HG03280 (cell line): ENCODE measurements at regions not wholly inside any gene's neighbourhood (a gene's known extent, or its start where the extent isn't known, plus 50 kb on each side); places are given as distances from the start of the nearest gene placed in this dataset.
"Not testable (repeated sequence)": the region's sequence is repeated elsewhere in the genome, so short reads cannot be mapped to it uniquely, and the experiment has no call there.

ENCODE experiments used
- ATAC-seq: cut with Tn5 transposase; IDR thresholded peaks from one replicate; pipeline ENCODE4 v1.9.1; 2021; ENCODE audit warnings: mild to moderate bottlenecking, moderate library complexity; ENCODE audit not compliant: unreplicated experiment

DNA sequence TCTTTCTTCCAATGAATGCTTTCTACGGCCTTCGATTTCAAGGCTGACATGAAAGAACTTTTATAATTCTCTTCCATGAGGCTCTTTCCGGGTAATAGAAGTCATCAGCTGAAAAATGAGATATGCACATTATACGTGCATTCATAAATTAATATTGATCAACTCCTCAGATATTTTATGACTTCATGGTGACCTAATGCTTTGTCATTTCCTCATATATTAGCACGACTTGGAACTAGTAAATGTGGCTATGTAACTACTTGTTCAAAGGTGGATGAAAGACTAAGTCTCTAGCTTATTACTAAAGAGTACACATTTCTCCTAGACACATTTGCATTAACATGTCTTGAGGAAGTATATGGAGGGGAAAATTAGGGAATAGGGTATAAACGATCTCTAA, 168.8 kb downstream of the HDGFL1 start:
- ATAC-seq = no peak

DNA sequence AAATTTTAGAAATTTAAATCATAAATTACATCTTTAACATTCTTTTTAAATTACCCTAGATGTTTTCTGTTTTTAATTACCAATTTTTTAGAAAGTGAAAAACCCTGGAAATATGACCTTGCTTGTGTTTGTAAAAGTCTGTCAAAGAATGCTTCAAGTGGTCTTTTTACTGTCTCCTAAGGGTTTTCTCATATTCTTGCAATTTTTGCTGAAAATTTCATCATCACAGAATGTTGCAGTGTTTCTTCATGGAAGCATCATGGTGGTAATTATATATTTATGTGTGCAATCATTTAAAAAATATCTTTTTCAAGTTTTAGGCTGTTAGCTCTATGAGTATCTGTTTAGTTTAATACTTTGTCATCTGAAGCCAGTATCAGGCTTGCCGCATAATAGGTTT, 178.2 kb downstream of the HDGFL1 start:
- no peak for ATAC-seq

DNA sequence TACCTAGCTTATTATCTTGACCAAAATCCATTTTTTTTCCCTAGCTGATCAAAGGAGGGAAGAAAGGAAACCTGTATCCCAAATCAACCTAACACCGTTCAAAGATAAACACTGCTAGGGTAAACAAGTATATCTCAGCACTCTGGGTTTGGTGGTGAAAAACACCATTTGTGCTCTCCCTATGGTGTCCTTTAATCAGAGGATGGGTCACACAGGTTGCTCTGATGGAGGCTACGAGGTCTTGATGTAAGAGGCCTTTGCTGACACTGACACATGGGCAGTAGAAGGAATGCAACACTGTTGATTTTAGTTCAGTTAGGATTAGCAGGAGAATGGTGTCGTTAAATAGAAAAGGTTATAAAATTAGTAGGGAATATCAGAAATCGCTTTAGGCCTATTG, 179.3 kb downstream of the HDGFL1 start:
- ATAC-seq = no peak

DNA sequence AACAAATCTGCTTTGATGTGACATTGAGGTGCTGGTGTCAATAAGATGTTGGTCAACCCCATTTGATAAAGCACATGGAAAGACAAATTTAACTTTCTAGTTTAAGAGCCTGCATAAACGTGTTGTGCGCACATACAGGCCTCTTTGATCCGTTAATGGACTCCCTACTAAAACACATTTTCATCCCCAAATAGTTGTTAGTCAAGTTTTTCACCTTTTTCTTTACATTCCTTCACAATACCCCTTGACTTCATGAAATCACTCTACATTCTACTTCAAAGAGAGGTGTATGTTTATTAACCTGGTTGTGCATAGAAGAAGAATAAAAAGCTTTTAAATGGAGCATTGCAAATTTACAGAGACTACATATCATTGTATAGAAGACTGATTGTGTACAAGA, 180.3 kb downstream of the HDGFL1 start:
- ATAC-seq = no peak

DNA sequence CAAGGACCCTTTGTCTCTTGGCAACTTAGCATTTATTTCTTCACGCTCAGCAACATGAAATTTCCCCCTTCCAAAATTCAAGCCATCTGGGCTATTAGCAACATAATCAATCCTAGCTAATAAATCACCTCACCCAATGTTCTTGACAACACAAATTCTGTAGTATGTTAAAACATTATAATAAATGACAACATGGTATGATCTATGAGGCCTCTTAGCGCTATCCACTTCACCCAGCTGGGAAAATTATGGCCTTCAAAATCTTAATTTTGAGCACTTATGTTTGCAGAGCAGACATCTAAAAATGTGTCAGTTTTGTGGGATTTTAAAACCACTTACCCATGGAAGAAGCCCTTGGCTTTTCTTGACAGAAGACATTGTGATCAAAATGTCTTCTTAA, 181.9 kb downstream of the HDGFL1 start:
- no peak for ATAC-seq

DNA sequence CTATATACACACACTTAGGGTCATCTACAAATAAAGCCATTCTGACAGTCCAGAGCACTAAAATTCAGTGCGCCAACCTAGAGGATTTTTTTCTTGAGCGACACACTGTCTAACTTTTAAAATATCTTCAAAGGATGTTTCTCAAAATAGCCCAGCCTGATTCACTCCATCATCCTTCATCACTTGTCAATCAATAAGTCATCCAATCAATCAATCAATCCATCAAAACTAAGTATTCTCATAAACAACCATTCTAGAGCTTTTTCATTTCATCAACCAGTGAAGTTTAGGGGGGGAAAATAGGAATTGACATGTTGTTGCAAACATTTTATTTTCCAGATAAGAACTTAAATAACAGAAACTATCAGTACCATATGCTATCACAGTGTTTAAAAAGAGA, 183.2 kb downstream of the HDGFL1 start:
- ATAC-seq = no peak

DNA sequence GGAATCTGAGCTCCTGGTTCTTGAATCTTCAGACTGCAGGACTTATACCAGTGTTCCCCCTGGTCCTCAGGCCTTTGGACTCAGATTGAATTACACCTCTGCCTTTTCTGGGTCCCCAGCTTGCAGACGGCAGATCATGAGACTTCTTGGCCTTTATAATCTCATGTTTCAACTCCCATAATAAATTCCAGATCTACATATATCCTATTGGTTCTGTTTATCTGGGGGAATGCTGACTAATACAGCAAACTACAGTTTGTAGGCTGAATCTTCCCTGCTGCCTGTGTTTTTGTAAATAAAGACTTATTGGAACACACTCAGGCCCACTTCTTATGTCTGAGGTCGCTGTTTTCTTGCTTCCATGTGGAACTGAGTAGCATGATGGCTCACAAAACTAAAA, 184.7 kb downstream of the HDGFL1 start:
- no peak for ATAC-seq

DNA sequence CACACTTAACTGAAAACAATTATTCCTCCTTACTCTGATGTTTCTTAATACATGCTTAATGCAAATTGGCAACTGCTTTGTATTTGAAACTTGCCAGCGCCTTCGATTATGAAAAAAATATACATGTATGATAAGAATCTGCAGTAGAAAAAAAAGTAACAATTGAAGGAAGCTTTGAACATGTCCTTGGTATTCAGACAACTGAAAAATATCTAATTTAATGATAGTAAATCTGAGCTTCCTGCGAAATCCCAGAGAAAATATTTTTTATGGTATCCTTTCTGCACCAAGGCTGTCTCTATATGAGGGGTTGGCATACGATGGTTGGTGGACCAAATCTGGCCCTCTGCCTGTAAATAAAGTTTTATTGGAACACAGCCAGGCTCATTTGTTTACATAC, 186.2 kb downstream of the HDGFL1 start:
- ATAC-seq = no peak

DNA sequence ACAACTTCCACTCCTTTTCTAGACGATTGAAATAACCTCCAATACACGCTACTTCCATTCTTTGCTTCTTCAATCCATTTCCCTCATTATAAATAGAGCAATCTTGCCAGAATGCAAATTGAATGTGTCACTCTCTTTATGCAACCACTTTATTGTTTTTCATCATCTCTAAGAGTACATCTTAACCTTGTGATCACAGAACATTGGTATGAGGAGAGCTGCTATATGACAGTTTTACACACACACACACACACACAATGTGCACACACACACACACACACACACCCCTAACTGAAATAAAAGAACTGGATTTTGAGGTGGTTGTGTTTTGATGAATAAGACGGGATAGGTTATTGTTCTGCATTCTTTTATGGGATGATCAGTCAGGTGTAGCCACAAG, 187.0 kb downstream of the HDGFL1 start:
- no peak for ATAC-seq

DNA sequence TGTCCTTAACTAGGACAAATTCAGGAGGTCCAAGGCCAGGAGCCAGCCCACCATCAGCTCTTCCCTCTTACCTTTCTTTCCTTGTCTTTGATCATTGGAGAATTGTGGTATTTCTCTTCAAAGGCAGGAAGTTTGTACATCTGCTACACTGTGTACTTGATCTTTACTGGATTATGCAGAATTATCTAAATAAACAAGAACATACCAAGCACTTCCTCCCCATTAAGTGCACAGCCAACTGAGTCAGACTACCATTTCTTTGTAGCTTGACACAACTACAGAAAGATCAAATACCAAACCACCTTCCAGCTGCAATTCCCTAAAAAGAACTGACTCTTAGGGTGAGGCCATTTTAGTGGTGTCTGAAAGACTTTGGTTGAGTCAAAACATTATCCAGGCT, 195.1 kb downstream of the HDGFL1 start:
- no peak for ATAC-seq

DNA sequence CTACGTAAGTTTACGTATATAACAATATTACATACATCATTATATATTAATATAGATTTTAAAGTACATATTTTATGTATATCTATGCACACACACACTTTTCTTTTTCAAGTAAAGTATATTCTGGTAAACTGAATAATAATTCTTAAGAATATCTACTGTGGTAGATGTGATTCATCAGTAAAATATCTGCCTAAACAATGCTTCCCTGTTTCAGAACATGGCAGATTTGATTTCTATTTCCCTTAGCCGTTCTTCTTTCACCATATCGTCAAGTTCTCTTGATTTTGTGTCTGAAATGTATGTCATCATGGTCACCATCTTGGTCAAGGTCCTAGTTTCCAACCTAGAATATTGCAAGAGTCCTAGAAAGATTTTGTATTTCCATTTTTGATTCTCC, 195.6 kb downstream of the HDGFL1 start:
- no peak for ATAC-seq

DNA sequence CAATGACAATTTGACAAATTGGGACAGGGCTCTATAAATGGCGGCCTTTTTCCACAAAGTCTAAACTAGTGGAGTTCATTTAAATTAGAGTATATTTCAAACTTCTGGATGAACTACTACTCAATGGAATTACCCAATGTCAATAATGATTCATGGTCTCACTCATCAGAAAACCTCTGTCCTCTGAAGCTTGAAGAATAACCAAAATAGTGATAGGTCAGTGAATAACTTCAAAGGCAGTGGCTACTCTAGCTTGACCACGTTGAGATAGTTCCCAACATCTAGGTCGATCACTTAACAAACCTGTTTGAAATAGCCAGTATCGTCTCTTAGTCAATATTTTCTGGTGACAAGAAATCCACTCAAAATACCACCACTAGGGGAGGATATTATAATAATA, 197.6 kb downstream of the HDGFL1 start:
- ATAC-seq = no peak

DNA sequence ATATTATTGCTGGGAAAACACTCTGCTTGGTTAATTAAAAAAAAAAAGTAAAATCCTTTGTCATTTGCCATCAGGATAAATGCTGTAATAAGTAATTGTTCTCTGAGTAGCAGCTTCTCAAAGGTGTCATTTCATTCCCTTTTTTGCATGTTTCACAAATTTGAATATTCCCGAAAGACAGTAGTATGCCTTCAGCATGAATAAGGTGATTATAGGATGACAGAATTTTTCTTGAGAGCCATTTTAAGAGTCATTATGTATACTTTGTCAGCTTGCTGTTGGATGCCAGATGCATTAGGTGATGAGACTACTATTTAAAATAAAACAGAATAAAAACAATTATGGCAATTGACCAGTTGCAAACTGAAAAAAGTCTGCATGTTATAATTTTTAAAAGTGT, 200.7 kb downstream of the HDGFL1 start:
- ATAC-seq = no peak

DNA sequence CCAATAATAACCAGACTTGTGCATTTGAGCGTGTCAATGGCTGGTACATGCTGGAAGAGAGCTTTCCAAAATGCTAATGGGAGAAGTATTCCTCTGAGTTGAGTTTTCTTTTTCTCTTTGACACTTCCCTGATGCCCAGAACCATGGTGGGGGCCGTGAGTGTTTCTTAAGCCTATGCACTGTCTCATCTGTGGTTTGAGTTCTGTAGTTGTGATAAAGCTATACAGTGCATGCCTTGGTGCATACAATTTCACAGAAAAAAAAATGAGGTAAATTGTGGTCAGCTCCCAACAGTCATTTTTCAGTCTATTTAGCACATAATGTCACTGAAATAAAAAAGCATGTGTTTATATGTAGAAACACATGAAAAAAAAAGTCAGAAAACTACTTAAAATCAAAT, 204.8 kb downstream of the HDGFL1 start:
- no peak for ATAC-seq

DNA sequence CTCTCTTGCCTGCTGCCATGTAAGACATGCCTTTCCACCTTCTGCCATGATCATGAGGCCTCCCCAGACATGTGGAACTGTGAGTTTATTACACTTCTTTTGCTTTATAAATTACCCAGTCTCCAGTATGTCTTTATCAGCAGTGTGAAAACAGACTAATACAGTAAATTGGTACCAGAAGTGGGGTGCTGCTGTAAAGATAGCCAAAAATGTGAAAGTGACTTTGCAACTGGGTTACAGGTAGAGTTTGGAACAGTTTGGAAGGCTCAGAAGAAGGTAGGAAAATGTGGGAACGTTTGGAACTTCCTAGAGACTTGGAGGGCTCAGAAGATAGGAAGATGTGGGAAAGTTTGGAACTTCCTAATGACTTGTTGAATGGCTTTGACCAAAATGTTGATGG, 209.1 kb downstream of the HDGFL1 start:
- ATAC-seq = not testable (repeated sequence)

DNA sequence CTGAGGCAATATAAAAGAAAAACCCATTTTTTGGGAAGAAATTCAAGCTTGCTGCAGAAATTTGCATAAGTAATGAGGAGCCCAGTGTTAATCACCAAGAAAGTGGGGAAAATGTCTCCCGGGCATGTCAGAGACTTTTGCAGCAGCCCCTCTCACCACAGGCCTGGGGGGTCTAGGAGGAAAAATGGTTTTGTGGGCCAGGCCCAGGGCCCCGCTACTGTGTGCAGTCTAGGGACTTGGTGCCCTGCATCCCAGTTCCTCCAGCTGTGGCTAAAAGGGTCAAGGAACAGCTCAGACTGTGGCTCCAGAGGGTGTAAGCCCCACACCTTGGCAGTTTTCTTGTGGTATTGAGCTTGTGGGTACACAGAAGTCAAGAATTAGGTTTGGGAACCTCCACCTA, 209.7 kb downstream of the HDGFL1 start:
- ATAC-seq = no peak

DNA sequence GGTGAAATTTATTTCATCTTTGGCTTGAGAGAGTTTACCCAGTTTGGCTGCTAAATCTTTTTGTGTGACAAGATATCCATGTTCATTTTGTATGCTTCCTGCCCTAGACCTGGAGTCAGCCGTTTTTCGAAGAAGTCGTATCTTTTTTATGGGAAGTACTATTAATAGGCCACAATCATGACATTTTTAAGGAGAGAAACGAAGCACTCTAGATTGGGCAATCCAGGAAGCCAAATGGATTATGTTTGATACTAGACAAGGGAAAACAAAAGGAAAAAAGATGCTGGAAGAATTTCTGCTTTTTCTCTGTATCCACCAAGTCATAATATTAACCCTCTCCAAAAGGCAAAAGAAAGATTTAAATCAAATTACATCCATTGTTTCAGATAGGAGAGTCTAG, 214.6 kb downstream of the HDGFL1 start:
- no peak for ATAC-seq

DNA sequence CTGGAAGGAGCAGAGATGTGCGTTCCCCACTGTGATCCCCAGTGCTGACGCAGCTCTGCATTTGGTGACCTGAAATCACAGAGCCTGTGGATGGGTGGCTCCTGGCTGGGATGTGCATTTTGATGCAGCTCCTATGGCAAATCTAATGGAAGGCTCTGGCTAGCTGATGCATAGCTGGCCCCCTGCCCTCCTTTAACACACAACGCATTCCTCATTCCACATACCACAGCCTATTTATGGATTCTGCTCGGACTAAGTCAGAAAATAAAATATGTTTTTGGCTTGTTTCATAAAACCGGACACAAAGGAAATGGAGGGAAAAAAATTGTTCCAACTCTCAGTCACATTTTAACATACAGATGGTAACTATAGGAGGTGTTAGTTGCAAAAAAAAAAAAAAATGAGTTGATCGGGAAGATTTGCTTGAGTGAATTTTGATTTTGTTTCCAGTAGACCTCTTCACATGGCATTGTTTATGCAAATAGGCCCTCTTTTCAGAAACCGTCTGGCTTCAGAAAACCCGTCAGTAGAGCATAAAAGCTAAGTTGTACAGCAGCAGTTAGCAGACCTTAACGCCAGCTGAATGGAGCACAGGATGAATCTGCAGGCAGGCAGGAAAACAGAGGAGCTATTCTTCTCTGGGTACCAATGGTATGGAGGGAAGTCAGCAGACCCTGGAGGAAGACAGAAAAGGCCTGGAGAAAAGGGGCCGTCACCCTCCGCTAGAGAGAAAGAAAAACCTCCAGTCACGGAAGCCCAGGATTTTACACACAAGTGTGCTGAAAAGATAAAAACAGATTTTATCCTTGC, 215.4 kb downstream of the HDGFL1 start:
- no peak for ATAC-seq

DNA sequence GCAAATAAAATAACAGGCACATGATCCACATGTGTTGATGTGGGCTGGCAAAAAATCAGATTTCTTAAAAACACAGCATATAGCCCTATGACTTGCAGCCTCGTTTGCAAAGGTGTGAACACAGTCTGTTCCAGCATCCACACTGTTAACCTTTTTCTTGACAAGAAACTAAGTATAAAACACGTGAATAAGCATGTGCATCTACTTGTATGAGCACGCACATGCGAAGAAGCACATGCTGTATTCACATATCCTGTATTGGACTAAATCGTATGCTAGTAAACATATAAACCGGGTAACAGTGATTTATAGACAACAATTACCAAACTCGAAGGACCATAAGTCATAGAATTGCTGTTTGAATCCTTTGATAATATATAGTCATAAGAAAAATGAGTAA, 218.7 kb downstream of the HDGFL1 start:
- ATAC-seq = no peak

DNA sequence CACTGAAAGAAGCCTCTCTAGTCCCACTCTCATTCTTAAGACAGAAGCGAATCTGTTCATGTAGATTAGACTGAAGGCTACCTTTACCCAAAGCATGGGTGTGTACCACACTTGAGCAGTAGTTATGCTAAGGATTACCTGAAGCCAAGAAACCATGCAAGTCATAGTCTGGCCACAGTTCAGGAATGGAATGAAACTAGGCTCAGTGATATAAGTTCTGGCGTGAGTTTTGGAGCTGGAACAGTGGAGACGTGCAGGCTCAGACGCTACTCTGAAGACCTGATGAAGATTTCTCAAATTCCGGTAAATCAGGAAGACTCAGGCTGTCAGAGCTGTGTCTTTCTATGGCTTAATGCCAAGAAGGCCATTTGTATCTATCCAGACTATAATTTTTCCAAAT, 219.9 kb downstream of the HDGFL1 start:
- ATAC-seq = no peak

DNA sequence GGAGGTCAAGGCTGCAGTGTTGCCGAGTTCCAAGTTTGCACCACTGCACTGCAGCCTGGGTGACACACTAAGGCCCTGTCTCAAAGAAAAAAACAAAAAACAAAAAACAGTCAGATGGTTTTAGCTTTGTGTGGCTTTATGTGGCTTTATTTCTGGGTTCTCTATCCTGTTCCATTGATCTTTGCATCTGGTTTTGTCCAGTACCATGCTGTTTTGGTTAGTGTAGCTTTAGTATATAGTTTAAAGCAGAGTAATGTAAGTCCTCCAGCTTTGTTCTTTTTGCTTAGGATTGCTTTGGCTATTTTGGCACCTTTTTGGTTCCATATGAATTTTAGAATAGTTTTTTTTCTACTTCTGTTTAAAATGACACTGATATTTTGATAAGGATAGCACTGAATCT, 225.5 kb downstream of the HDGFL1 start:
- ATAC-seq = no peak

DNA sequence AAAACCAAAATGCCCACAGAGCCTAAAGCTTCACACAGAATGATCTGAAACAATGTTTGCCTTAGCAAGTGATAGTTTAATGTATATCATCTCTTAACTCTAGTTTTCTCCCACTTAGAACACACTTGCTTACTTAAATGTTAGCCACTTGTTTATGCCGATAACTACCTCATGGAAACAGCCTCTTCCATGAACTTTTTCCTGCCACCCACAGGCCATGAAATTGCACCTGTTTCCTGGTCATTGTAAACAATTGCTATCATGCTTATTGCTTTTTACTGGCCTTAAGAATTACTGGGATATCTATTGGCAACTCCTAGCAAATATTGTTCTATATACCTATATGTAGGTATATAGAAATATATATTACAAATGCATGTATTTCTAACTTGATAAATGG, 231.1 kb downstream of the HDGFL1 start:
- no peak for ATAC-seq

DNA sequence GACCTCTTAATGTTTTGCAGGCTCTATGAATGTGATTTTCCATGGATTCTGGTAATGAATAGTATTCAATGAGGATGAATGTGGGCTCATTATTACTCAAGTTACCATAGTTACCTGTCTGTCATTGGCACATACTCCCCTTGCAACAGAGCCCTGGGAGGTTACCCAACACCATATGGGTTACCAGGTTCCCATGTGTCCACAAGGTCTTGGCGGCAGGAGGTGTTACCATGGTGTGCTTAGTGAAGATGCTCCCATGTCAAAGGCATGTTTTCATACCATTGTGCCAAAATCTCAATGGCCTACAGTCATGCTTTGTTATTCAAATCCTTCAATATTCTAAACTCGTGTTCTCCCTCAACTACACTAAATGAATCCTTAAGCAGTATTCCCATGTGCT, 232.5 kb downstream of the HDGFL1 start:
- ATAC-seq = no peak
